Activated T-cell treated with anti-CD3 and anti-CD28 coated beads for 48 hours (primary cell): ENCODE measurements at regions not wholly inside any gene's neighbourhood (a gene's known extent, or its start where the extent isn't known, plus 50 kb on each side); places are given as distances from the start of the nearest gene placed in this dataset.

Experiments
- DNase-seq: peaks from one replicate; pipeline ENCODE4 v3.0.0-alpha.2; 2020; ENCODE audit warnings: low read depth

GRCh38 chr16:62652441-62653120 is 616.3 kb upstream of the CDH8 start:
- DNase-seq: no peak

GRCh38 chr16:62648256-62648655 is 612.0 kb upstream of the CDH8 start:
- DNase-seq: no peak

GRCh38 chr16:62644030-62644812 is 608.0 kb upstream of the CDH8 start:
- DNase-seq: no peak

GRCh38 chr16:62642677-62643076 is 606.4 kb upstream of the CDH8 start:
- no peak for DNase-seq

- no peak for DNase-seq
These were observed 603.7 kb upstream of the CDH8 start for GRCh38 chr16:62639890-62640289.

GRCh38 chr16:62638964-62639870 is 603.0 kb upstream of the CDH8 start:
- no peak for DNase-seq

- no peak for DNase-seq
These were observed 602.2 kb upstream of the CDH8 start for GRCh38 chr16:62638324-62638911.

GRCh38 chr16:62625326-62625725 is 589.1 kb upstream of the CDH8 start:
- DNase-seq: no peak

GRCh38 chr16:62620275-62620674 is 584.0 kb upstream of the CDH8 start:
- no peak for DNase-seq

- DNase-seq: no peak
These were observed 579.3 kb upstream of the CDH8 start for GRCh38 chr16:62615526-62615925.

- DNase-seq: no peak
These were observed 574.1 kb upstream of the CDH8 start for GRCh38 chr16:62610291-62610690.

- DNase-seq: no peak
These were observed 566.6 kb upstream of the CDH8 start for GRCh38 chr16:62602790-62603189.

- DNase-seq: no peak
These were observed 561.6 kb upstream of the CDH8 start for GRCh38 chr16:62597875-62598274.

GRCh38 chr16:62596584-62596983 is 560.3 kb upstream of the CDH8 start:
- no peak for DNase-seq

- DNase-seq: no peak
These were observed 559.9 kb upstream of the CDH8 start for GRCh38 chr16:62596125-62596524.

- DNase-seq: no peak
These were observed 550.1 kb upstream of the CDH8 start for GRCh38 chr16:62586128-62586862.

- no peak for DNase-seq
These were observed 548.9 kb upstream of the CDH8 start for GRCh38 chr16:62585041-62585545.

GRCh38 chr16:62583414-62583813 is 547.2 kb upstream of the CDH8 start:
- DNase-seq: no peak

GRCh38 chr16:62573466-62573865 is 537.2 kb upstream of the CDH8 start:
- no peak for DNase-seq

- DNase-seq: no peak
These were observed 532.7 kb upstream of the CDH8 start for GRCh38 chr16:62568926-62569325.

GRCh38 chr16:62565706-62566105 is 529.5 kb upstream of the CDH8 start:
- DNase-seq: no peak
